T follicular helper cell (primary cell): ENCODE measurements at regions not wholly inside any gene's neighbourhood (a gene's known extent, or its start where the extent isn't known, plus 50 kb on each side); places are given as distances from the start of the nearest gene placed in this dataset.

Experiments used
- DNase-seq: peaks from one replicate; pipeline ENCODE4 v3.0.0-alpha.2; 2020; ENCODE audit warnings: low read depth

DNA sequence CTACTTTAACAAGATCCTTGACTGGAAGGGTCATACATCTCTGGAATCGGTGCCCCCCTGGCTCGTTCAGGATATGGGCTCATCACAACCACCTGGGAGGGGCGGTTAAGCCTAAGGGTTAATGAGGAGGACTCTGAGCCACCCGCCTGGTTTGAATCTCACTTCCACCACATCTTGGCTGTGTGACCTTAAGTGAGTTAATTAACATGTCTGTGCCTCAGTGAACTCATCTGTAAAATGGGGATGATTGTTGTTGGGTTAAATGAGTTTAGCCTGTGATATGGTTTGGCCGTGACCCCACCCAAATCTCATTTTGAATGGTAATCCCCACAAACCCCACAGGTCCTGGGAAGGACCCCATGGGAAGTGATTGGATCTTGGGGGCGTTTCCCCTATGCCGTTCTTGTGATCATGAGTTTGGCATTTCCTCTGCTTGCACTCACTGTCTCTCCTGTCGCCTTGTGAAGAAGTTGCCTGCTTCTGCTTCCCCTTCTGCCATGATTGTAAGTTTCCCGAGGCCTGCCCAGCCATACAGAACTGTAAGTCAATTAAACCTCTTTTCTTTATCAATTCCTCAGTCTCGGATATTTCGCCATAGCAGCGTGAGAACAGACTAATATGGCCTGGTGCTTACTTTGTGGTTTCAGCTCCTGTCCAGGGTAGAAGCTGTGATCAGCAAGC is 214.0 kb upstream of the CIBAR2 start:
- no peak for DNase-seq

DNA sequence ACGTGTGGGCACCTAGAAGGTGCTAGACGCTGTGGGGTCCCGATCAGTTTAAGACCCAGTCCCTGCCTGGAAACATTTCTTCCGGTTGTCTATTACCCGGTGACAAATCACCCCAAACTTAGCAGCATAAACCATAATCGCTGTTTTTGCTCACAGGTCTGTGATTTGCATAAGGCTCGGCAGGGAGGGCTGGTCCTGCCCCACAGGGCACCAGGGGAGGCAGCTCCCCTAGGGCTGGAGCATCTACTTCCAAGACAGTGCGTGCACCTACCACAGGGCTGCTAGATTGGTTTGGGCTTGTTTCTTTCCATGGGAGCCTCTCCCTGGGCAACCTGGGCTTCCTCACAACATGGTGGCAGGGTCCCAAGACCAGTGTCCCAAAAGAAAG is 214.5 kb upstream of the CIBAR2 start:
- DNase-seq, result no peak

DNA sequence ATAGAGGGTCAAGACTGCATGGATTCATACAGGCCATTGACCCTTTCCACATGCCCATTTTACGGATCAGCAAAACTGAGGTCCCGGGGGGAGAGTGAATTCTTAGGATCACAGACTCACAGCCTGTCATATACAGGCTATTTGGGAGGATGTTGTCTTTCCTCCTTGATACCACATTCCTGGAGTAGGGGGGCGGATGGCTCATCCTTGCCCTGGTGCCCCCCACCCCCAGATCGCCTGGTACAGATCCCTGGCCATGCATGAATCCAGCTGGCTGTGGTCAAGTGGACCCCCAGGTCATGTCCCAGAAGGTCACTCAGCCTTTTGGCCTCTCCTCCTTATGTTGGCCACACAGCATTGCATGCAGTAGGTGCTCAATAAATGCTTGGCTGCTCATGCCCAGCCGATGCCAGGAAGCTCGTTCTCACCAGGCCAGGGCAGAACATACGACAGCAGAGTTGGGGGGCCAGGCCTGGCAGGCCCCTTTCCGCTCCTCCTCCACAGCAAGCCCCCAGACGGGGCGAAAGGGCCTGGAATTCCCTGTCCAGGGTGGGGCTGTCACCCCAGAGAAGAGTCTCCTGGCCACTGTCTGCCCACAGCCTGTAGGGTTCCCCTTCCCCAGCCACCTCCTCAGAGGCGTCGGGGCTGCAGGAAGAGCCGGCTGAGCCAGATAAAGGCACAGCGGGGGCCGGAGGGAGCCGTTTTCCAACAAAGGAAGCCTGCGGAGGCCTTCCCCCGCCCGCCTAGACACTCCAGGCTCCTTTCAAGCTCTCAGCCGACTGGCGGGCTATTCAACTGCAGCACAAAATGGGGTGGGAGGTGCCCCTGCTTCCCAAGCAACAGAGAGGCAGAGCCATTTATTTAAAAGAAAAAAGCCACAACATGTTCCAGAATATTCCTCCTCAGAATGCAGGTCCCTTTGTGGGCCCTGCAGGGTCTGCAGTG is 215.7 kb upstream of the CIBAR2 start:
- DNase-seq, result no peak

DNA sequence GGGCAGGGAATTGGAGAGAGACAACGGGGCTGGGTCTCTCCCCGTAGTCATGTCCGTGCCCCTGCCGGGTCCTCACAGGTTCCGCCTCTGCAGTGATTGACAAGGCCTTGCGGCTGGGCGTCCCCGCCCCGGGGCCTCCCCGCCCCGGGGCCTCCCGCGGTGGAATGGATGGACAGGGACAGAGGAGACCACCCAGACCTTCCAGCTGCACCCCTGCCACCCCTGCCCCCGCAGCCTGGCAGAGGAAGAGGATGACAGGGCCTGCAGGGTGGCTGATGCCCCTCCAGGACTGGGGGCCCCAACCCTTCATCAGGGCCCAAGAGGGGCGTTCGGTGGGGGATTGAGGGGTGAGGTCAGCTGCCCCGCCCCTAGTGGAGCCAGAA is 216.4 kb upstream of the CIBAR2 start:
- DNase-seq, result no peak

DNA sequence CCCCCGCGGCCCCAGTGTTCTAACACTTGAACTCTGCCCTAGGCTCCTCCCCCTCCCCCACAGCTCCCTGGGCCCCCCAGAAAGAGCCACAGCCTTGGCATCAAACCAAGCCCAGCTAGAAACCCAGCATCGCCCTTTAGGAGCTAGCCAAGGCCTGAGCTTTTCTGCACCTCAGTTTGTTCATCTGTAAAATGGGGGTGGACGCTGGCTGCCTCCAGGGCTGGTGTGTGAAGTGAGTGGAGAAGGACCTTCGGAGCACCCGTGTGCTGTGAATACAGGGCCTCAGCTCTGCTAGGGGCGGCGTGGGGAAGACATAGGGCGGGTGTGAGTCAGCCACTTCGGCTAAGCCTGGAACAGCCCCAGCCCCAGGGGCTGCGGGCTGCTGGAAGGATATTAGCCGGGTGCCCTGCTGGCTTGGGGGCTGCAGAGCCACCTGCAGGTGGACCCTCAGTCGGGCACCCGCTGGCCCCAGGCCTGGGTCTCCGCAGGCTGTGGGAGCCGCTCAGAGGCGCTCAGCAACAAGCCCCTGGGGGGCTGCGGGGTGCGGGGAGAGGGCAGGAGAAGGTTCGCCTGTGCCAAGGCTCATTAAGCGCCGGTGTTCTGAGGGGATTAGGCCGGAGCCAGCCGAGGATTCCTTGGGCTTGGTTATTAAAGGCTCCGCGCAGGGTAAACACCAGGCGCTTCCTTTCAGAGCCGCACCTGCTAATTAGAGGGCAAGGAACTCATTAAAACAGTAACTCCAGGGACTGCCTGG is 217.0 kb upstream of the CIBAR2 start:
- no peak for DNase-seq

DNA sequence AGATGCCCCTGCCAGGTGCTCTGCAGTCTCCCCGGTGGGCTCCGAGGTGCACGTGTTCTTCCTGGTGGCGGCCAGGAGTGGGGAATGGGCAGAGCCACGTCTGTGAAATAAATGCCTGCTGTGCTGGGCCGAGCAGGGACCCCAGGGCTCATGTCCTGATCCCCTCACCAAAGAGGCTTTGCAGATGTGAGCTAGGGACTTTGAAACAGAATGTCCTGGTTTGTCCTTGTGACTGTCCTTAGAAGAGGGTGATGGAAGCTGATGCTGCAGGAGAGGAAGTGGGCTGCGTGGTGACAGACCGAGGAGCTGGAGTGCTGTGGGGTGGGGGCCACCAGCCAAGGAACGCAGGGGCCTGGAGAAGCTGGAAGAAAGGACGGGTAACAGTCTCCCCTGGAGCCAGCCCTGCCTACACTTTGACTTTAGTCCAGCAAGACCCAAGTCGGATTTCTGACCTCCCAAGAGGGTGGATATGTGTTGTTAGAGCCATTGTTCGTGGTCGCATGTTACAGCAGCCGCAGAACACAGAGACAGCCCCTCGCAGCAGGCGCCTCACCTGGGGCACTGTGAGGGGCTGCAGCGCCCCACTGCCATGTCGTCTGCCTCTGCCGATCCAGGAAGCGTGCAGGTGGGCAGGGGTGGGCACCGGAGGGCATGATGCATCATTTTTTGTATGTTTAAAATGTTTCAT is 217.9 kb upstream of the CIBAR2 start:
- no peak for DNase-seq

DNA sequence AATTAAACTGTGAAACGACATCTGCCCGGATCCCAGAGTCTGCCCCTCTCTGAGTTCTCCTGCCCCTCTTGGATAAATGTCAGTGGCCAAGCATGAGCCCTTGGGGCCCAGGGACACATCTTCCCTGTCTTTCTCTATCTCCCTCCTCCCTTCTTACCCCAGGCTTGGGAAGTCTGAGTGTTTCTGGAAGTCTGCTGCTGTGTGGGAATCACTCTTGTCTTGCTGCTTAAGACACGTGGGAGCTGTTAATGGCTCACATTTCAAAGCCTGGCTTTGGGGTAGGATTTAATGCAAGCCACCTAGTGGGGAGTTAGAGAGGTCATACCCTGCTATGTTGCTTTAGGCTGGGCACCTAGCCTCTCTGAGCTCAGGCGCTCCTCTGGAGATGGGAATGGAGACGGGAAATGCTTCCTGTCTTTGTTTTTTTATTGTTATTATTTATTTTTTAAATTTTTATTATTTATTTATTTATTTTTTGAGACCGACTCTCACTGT is 218.5 kb upstream of the CIBAR2 start:
- no peak for DNase-seq

DNA sequence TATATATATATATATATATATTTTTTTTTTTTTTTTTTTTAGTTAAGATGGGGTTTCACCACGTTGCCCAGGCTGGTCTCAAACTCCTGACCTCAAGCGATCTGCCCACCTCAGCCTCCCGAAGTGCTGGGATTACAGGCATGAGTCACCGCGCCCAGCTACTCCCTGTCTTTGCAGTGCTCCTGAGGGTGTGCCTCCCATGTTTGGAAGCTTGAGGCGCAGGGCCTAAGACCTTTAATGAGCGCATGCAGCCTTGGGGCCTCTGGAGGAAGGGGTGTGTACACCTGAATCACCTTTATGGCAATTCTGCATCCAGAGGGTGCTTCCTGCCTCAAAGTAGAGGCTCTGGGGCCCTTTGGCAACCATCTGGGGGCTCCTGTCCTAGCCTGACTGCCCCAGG is 219.4 kb upstream of the CIBAR2 start:
- no peak for DNase-seq

DNA sequence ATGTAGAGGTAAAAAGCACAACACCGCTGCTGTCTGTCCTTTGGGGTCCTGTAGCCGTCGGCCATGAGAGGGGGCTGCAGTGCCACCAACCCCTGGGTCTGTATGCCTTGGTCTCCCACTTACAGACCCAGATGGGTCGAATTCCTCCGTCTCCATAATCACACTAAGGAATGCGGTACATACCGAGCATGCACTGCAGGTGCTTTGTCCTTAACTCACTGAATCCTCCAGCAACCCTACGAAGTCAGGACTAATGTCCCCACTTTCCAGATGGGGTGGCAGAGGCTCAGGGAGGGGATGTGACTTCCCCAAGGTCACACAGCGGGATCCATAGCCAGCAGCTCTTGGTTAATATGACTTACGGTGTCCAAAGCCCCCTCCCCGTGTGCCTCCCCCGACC is 219.9 kb upstream of the CIBAR2 start:
- no peak for DNase-seq

DNA sequence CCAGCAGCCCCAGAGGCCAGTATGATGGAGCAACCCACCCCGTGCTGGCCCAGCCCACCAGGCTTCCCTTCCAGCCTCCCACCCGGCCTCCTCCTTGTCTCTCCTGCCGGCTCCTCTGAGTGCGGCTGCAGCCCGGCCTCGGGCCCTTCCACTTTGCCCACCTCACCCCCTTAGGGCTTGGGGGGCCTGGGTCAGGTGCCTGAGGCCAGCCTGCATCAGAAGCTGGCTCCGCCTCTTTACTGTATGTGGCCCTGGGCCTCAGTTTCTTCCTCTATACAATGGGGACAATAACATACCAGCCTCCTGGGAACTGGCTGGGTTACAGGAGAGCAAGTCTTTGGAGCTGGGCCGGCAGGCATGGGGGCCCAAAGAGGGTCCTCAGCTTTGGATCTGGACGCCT is 221.1 kb upstream of the CIBAR2 start:
- DNase-seq, result no peak

DNA sequence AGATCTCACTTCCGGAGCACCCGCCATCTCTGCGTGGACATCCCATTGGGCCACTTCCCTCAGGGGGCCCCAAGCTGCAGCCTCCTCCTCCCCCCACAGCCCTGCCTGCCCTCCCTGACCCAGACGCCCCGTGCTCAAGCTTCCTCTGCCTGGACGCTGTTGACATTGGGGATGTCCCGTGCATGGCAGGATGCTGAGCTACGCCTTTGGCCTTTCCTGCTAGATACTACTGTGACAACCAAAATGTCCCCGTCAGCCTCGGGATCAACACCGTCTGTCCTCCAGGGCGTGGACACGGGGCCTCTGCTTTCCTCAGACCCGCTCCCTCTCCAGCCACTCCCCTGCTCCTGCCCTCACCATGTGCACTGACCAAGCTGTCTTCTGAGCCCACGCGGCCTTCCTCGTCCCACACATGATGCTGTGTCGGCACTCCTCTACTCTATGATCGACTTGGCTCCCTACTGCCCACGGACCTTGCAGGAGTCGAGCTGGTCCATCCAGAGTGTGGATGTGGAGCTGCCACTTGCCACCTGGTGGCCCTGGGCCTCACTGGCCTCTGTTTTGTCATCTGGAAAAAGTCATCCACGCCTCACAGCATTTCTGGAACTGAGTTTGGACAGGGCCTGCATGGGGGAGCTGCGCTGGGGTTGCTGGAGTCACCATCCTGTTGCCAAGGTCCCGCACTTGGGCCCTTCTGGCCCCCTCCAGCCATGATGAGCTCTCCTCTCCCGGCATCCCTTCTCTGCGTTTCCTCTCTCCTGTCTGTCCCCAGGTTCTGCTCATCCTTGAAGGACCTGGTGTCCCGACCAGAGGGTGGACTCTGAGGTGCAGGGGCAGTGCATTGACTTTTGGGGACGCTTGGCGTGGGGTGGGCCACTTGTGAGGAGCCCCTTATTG is 221.7 kb upstream of the CIBAR2 start:
- no peak for DNase-seq

DNA sequence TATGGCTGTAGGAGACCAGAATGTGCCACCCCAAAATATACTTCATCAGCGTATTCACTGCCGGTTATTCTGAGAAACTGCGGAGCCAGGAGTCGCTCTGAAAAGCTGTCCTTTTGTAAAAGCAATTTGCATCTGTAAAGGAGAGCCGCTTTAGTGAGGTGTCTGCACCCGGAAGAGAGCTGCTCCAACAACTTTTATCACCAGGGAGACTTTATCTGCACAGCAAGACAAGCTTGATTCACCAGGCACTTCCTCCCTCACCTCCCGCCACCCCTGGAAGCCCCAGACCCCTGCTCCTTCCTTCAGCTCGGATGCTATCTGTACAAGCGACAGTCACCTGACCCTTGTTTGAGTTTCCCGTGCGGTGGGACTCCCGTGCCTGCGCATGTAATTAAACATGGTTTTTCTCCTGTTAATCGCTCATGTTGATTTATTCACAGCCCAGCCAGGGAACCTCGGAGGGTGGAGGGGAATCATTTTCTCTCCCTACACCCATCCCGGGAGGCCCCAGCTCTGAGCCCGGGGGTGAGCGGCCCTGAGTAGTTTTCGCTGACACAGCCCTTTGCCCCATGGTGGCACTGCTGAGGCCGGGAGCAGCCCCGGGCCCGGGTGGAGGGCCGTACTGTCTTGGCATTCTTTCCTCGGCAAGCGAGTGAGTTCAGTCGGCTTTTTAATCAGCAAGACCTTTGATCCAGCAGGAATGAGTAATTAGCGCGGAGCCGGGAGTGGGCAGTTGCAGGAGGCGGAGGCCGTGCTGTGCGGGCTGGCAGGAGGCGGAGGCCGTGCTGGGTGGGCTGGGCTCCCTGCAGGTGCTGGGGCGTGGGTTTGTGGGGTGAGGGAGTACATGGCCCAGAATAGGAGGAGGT is 222.7 kb upstream of the CIBAR2 start:
- DNase-seq, result no peak

DNA sequence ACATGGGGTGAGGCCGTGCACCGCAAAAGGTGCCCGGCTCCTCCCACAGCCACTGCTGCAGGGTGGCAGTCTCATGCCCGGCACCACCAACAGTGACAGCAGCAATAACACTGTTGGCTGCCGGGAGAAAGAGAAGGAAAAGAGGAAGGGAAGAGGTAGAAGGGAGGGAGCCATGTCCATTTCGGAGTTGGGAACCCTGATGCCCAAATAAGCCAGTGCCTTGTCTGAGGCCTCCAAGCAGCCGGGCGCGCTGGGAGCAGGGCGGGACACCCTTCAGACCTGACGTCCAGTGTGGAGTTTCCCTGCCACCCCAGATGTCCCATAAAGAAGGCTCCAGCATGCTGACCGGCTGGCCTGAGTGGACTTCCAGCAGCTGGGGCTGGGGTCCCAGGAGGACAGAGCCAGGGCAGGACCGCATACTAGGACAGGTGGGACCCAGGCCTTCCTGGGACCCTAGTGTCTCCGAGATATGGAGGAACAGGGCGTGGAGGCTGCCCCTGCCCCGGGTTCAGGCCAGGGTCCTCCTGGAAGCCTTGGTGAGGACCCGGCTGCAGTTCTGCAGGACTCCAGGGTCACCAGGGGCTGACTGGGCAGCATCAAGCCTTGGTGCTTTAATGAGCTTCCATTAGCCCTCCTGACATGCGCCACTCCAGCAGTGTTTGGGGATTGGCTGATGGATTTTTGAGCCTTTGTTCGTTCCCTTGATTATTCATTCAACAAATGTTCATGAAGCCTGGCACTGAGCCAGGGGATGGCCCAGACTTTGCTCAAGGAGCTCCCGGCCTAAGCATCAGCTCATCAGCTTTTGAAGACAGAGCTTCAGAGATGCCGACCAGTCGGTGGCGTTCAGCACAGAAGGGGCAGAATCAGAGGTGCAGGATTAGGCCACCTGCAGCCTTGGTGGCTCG is 223.6 kb upstream of the CIBAR2 start:
- DNase-seq, result no peak

DNA sequence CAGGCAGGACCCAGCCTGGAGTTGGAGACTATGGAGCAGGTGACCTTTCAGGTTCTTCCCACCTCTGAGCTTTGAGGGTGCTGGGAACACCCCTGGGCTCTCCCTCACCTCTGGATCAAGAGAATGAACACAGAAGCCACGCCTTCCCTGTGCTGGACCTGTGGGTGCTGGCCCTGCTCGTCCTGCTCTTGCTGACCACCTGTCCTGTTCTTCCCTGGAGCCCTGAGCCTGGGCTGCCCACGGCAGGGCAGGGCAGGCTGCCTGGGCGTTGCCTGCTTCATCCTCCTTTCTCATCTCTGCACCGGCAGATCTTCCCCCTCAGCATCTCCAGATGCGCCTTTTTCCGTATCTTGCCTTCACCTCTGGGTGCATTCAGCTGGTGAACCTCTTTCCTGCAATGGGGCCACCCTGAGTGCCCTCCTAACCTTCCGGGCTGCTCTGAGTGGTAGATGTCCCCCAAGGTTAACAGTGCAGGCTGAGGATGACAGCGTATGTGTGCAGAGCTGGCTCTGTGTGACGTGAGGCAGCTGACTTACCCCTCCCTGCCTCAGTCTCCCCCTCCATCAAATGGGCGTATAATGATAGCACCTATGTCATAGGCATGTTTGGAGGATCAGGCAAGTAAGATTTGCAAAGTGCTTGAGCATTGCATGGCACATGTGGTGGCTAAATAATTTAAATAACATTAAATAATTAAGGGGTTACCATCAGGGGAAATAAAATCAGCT is 225.8 kb upstream of the CIBAR2 start:
- DNase-seq, result no peak

DNA sequence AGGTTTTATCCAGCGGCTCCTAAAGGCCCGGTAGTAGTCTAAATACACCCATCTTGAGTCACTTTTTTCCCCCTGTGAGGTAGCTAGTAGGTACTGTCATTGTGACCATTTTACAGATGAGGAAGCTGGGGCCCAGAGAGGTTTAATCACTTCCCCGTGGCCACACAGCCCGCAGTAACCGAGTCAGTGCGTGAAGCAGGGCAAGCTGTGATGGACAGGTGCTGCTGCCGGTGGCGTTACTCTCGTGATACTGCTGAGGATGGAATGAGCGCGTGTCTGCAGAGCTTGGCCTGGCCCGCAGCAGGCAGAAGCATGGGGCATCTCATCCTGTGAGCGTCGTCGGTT is 226.3 kb upstream of the CIBAR2 start:
- DNase-seq, result no peak

DNA sequence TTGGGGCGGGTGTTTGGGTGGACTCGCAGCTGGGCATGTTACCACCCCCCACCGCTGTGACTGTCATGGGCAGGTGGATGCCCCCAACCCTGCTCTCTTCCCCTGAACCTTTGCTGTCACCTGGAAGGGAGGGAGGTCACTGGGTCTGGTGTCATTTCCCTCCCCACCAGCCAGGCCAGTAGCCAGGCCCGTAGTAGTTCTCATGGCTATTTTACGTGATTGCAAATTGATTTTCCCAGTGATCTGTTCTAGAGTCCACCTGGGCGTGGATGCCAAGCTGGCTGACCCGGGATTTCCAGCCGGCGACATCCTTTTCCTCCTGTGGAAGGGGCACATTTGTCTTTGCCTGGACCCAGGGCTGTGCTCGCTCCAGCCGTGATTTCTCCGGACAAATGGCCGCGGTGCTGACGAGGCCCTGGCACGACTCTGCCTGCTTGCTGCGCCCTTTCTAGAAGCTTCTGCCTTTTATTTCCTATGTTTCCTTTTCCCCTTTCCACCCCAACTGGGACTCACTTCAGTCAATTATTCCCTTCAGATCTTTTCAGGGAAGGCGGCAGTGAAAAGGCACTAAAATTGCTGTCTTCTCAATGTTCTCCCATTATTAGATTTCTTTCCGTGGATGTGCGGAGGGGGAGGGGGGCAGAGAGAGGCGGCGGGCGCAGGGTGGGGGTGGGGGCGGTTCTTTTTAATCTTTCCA is 226.9 kb upstream of the CIBAR2 start:
- no peak for DNase-seq

DNA sequence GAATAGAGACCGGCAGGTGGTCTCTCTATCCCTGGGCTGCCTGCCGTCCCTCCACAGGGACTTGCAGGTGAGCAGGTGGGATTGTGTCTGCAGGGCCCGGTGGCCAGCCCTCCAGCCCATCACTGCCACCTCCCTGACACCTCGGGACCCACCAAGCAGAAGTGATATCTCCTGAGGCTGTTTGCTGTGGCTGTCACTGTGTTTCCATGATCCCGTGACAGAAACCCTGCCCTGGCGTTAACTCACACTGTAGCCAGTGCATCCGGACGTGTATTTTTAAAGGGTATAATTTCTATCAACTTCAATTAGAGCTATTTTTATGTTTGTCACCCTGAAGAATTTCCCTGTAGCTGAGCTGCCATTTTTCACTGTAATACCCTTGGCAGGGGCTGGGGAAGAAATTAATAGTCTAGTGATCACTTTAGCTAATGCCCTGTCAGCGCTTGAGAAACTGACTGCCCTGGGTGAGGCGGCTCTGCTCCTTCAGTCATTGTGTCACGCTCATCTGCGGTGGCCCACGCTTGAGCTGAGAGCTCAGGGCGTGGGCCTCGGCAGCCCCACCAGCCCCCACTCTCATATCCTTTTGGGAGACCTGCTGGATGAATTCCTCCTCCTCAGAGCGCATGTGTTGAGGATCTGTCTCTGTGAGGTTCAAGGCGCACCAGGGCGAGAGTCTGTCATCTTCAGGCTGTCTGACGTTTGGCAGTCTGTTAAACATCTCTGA is 229.9 kb upstream of the CIBAR2 start:
- DNase-seq, result no peak
